ENCODE measurements at regions not wholly inside any gene's neighbourhood (a gene's known extent, or its start where the extent isn't known, plus 50 kb on each side); places are given as distances from the start of the nearest gene placed in this dataset.

DNA sequence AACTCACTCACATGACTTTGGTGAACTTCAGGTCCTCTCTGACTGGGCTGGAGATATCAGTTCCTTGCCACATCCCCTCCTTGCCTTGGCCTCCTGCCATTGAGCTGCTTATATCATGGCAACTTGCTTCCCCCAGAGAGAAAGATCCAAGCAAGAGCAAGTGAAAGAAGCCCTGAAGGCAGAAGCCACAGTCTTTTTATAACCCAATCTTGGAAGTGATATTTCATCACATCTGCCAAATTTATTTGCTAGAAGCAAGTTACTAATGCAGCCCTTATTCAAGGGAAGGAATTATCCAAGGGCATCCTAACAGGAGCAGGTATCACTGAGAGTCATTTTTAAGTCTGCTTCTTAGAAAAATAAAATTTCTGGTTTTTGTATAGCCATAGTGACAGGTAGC lies 127.8 kb downstream of the SLC38A4 start:
- no peak for TF ChIP-seq CTCF (IDR thresholded peaks at IDR 0.05)
- TF ChIP-seq ZFX (IDR thresholded peaks at IDR 0.05; ENCODE audit: borderline replicate concordance) = no peak
